CD1c-positive myeloid dendritic cell (primary cell): ENCODE measurements at regions not wholly inside any gene's neighbourhood (a gene's known extent, or its start where the extent isn't known, plus 50 kb on each side); places are given as distances from the start of the nearest gene placed in this dataset.
"Not testable (repeated sequence)": the region's sequence is repeated elsewhere in the genome, so short reads cannot be mapped to it uniquely, and the experiment has no call there.

ENCODE experiments used
- DNase-seq: peaks from one replicate; pipeline ENCODE4 v3.0.0-alpha.2; 2016; ENCODE audit errors: extremely low spot score

DNA sequence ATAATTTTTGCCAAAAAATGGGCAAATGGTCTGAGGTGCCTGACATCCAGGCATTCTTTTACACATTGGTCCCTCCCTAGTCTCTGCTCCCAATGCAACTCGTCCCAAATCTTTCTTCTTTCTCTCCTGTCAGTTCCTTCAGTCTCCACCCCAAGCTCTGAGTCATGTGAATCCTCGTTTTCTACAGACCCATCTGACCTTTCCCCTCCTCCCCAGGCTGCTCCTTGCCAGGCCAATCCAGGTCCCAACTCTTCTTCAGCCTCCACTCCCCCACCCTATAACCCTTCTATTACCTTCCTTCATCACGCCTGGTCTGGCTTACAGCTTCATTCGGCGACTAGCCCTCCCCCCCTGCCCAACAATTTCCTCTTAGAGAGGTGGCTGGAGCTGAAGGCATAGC is 55.3 kb downstream of the BBS10 start:
- not testable (repeated sequence) for DNase-seq

DNA sequence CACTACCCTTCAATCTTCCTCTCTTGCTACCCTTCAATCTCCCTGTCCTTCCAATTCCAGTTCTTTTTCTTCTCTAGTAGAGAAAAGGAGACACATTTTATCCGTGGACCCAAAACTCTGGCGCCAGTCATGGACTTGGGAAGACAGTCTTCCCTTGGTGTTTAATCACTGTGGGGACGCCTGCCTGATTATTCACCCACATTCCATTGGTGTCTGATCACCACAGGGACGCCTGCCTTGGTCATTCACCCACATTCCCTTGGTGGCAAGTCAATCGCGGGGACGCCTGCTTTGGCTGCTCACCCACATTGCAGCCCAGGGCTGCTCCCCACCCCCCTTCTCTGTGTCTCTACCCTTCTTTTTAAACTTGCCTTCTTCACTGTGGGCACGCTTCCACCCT is 55.9 kb downstream of the BBS10 start:
- DNase-seq, result not testable (repeated sequence)

DNA sequence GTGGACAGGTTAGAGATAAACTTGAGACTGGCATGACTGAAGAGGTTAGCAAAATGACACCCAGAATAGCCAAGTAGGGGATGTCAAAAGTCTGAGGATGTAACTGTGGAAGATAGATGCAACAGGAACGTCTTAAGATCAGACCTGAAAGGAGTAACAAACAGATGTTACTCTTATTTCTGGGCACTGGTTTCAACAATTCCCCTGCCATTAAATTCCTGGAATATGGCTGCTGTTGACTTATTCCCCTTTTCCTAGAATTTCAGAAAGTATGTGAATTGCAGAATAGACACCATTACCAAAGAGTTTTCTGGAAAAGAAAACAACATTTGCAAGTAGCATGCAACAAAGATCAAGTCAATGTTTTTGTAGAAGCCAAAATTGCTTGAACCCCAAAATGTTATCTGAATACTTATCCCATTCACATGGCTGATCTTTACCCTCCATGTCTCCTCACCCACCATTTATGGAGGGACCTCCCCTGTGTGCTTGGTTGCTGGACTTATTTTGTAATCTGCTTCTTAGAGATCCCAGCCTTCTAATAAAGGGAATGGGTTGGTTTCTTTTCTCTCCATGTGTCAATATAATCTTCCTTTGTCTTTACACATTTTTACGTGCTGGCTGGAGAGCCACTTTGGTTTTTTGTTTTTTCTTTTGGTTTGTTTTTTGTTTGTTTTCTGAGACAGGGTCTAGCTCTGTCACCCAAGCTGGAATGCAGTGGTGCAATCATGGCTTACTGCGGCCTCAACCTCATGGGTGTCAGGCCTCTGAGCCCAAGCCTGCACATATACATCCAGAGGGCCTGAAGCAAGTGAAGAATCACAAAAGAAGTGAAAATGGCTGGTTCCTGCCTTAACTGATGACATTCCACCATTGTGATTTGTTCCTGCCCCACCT is 57.0 kb downstream of the BBS10 start:
- no peak for DNase-seq

DNA sequence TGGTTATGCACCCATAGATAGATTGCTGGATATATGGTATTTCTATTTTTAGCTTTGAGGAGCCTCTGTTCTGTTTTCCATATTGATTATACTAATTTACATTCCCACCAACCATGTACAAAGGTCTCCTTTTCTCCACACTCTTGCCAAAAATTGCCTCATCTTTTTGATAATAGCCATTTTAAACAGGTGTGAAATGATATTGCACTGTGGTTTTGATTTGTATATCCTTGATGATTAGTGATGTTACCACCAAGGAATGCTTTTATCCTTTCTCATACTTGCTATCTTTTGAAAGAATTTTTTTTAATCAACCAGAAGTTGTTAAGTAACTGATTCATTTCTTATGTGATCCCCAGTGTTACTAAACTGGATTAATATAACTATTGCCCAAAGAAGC is 60.0 kb downstream of the BBS10 start:
- DNase-seq, result no peak

DNA sequence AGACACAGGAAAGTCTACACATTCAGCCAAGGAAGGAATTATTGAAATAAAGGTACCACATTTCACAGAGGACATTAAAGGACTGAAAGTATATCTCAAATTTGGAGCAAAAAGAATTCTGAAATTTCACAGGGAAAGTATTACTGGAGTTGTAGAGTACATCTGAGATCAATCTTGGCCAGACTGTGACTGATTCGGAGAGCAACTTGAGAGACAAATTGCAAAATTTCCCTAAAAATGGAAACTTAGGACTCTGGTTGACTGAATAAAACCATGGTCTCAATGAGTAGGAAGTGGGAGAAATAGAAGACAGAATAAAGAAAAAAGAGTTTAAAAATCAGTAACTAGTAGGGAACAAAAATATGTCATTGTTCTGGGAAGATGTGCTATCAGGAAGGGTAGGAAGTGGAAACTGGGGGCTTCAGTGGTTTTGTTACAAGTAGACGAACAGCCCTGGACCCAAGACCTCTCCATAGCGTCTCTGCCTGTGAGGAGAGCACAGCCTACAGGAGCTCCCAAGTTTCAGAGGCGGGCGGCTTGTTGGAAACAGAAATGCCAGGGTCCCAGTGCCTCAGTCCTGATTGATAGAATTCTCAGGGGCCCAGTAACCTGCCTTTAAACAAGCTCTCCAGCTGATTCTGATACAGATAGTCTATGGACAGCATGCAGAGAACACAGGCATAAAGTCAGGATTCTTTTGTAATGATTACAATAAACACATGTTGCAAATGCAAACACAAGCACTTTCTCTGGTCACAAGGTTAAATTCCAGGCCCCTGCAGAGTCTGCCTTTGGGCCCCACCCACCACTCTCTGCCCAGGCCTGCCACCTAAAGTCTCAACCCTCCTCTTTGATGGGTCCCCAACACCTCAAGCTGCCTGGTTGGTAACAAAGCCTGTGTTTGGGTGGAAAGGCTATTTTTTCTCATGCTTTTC is 63.1 kb downstream of the BBS10 start:
- DNase-seq, result no peak

DNA sequence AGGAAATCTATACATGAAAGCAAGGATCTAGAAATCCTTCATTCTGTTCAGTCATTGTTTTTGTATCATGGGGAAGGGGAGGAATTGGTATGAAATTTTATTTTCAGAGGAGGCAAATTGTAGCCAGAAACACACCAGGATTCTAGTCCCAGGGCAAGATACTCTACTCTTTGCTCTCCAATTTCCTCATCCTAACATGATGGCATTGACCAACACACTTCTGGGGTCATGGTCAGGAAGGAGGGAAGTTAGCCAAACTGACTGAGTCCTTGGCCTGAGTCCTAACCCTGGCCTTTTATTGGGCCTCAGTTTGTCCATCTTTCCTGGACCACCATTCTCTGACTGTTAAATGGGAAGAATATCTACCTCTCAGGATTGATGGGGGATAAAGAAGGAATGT is 65.5 kb downstream of the BBS10 start:
- no peak for DNase-seq

DNA sequence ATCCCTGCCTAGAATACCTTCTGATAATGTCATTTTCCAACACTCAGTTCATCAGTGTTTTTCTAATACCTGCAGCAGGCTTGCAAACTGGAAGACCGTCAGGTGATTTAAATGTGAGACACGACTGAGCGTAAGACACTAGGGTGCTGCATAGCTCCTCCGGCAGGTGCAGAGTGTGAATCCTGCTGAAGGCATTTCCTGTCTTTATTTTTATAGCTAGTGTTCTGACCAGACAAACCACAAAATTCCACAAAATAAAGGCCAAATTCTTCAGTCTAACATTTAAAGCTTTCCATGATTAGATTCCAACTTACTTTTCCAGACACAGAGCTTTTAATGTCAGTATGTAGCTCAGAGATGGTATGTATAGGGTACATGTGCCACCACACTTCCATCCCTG is 70.7 kb downstream of the BBS10 start:
- no peak for DNase-seq

DNA sequence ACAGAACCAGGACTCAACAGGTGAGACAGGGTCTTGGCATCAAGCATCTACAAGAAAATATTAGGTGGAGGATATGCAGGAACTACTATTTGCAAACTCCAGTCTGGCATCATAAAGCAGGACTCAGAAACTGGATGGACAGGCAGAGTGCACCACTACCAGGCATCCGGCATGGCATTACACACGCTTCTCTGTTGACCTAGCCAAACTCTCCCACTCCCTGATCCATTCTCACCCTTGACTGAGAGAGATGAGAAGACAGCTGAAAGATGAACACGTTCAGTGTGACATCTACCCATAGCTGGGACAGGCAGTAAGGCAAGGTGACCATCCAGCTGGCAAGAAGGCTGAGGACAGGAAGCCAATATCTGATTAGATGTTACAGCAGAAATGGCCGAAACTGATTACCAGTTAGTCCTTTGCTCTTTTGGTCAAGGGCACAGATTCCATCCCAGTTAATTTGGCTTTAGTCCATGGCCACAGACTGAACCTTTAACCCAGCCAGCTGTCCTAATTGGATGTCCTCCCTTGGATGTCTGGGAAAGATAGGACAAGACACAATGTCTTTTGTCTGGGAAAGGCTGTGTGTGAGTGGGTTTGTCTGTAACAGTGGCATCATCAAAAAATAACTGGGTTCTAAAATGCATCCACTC is 71.6 kb downstream of the BBS10 start:
- DNase-seq, result no peak

DNA sequence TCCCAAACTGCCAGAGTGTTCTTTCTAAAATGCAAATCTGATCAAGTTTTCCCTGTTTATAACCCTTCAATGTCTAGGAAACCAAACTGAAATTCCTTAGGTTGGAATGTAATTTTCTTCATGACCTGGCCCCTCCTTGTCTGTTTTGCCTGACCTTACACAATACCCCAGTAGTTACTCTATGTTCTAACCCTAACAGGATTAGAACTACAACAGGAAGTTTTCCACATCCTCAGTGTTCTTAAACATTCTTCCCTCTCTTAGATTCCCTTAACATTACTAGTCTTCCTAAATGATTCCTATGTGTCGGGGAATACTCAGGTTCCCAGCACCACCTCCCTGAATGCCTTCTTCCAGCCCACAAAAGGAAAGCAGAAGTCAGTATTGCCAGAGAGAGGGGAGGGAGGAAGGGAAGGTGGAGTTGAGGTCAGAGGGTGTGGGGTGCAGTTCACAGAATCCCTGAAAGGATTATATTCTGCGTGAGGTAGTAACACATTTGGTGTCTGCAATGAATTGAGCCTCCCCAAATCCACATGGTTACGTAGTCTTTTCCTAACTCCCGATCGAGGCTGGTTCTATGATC is 72.6 kb downstream of the BBS10 start:
- DNase-seq, result peak; percentile 4

DNA sequence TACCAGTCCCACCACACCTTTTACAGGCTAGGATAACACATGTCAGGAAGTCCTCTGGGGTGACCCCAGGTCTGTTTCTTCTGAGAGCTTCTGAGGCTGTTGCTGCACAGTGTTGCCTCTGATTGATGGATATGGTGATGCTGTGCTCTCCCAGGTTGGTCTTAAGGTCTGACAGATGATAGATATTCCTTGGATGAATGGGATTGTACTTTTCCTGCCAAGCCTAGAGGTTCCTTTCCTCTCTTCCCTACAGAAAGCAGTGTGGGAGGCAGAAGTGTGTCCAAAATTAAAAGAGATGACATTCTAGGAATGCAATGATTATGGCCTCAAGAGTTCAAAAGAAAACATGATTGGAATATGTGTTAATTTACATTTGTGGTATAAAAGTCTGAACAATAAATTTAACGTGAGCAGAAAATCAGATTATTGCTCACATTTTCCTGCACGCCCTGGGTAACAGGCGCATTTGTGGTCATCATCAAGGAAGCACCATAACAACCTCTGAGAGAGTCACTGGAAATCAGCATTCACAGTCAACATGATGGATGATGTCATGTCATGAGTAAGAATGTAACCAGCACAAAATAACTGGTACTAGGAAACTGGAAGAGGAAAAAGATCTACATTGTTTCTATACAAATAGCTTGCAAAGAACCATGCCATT is 73.7 kb downstream of the BBS10 start:
- no peak for DNase-seq

DNA sequence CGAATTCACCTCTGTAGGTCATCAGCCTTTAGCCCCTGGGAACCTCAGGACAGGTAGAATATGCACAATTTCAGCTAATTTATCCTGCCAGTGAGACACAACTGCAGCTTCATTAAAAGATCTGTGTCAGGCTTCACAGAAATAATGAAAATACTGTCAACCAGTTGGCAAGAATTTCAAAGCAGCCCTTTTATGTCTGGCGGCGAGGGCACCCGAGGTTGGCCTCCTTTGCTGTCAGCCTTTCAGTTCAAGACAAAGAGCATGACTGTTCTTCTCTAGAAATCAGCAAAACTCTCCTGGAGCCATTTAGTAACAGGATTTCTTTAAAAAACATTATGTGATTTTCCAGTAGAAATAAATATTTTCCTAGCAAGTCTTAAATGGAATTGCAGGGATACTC is 75.9 kb downstream of the BBS10 start:
- no peak for DNase-seq

DNA sequence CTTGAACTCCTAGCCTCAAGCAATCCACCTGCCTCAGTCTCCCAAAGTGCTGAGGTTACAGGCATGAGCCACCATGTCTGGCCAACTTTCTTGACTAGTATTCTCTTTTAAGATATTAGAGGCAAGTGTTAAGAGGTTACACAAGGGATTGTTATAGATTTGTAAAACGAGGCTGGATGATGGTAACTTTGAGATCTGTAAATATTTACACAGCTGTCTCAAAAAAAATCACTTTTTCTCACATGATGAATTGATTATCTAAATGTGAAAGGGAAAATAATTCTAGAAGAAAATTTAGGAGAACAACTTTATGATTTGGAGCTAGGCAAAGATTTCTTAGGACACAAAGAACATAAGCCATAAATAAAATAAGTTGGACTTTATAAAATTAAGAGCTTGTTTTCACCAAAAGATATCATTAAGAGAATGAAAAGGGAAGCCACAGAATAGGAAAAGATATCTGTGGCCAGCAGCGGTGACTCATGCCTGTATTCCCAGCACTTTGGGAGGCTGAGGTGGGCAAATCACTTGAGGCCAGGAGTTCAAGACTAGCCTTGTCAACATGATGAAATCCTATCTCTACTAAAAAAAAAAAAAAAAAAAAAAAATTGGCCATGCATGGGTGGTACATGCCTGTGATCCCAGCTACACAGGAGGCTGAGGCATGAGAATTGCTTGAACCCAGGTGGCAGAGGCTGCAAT is 77.4 kb downstream of the BBS10 start:
- DNase-seq, result no peak

DNA sequence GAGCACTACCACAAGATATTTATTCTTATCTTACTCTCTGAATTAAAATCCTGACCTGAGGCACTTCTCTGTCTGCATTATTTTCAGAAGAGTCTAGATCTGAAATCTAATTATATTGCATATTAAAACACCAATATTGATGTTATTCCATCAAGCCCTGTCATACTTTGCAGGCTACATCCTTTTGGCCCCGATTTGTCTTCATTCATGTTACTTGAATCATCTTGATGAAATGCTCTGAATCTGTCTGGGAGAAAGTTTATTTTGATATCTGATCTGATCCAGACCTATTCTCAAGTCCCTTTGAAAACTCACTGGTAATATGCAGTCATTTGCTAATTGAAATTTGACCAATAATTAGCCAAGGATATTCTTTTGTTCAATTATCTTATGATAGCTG is 79.9 kb downstream of the BBS10 start:
- no peak for DNase-seq

DNA sequence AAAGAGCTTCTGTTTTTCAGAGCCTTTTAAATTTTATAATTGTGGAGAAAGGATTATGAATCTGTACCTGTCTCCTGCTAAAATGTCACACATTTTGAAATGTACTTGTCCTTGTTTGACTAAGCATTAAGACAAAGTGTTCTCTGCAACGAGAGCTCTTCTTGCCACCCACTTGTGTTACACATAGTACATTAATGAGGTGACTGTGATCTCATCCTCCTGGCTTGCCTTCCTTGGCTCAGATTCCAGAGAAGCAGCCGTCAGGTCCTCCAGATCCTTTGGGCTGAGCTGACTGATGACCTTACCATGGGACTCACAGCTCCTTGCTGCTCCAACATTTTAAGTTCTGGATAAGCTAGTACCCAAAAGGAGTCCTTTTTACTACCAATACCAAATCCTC is 81.4 kb downstream of the BBS10 start:
- DNase-seq, result no peak

DNA sequence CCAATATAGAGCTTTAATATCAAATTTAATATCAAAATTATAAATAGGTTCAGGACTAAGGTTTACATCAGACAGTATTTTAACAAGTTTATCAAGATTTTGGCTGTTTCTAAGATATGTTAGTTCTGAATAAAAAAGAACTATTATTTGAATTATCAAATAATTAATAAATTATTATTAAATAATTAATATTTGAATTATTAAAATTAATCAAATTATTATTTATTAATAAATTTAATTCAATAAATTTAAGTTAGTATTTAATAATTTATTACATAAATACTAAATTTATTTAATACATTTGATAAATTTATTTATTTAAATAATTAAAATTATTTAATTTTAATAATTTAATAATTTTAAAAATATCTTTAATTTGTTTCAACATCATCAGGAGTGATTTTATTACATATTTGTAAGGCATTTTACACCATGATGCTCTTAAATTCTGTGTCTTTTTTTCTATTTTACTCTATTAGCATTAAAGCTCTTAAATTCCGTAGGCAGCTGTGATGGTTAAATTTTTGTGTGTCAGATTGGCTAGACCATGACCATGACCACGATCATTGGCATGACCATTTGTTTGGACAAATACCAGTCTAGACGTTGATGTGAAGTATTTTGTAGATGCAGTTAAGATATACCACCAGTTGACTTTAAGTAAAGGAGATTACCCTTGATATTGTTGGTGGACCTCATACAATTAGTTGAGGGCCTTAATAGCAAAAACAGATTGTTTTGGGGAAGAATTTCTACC is 82.6 kb downstream of the BBS10 start:
- DNase-seq, result no peak

DNA sequence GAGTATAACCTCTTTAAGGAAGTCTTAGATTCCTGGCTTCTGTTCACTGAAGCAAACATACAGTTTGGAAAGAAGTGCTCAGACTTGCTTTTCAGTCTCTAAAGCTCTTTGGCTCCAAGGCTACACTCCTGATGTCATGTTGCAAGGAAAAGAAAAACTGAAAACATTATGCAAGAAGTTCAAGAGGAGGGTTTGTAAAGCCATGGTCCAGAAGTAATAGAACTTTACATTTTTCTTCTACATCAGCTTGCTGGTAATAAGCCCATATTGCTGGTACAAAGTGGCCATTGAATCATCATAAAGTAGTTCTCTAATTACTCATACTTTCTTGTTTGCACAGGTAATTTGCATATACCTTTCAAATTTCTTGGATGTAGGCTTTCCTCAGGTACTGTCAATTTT is 83.6 kb downstream of the BBS10 start:
- DNase-seq, result no peak

DNA sequence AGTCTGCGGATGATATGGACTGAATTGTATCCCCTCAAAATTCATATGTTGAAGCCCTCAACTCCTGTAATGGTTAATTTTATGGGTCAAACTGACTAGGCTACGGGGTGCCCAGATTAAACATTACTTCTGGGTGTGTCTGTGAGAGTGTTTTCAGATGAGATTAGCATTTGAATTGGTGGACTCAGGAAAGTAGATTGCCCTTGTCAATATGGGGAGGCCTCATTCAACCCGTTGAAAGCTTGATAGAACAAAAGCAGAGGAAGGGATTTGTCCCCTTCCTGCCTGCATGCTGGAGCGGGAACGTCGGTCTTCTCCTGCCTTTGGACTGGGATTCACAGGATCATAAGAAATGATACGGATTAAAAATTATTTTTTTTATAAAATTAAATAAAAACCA is 84.5 kb downstream of the BBS10 start:
- no peak for DNase-seq

DNA sequence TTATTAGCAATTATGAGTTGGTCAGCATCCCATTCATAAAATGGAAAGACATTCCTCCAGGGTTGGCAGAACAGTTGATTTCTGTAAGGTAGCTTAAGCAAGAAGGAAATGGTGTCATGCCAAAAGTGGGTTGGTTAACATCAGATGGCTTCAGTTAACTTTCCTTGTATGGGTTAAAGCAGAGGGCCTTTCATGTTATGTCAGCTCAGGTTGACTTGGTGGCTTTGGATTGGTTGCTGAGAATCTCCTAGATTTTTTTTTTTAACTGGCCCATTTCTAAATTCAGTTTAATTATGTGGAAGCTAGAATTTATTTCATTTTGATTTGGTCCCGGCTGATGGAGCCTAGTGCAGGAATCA is 87.8 kb downstream of the BBS10 start:
- no peak for DNase-seq

DNA sequence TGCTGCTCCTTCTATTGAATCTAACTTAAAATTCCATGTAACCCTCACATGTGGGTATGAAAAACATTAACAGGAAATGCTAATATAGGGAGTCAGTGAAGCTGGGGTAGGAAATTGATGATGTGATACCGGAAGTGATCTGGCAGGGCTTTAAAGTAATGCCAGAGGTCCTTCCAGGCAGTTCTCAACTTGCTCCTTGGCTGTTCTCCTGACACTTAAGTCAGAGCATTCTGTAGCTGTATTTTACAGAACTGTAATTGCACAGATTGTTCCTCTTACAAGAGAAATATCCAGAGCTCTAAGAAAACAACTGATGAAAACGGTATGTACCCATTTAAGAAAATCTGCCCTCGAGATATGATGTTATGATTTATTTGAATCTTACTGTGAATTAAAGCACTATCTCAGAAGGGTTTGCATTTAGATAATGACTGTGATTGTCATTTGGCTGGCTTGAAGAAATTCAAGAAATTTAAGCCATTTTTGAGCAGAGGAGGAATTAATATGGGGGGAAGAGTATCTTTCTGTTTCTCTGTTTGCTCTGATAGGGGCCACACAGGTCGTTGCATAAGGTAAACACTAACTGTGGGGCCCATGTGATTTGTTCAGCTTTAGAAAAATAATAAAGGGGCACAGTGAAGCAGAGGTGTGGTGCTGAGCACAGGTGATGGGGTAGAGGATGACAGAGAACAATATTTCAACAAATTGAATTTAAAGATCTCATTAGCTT is 88.4 kb downstream of the BBS10 start:
- DNase-seq, result no peak
